Spleen (tissue), 11 donors: ENCODE measurements at regions not wholly inside any gene's neighbourhood (a gene's known extent, or its start where the extent isn't known, plus 50 kb on each side); places are given as distances from the start of the nearest gene placed in this dataset.

Experiments
- DNase-seq: peaks from one replicate; pipeline ENCODE4 v3.0.0-alpha.2; 2020
- H3K27ac ChIP-seq, 8 donors: fragments of 200-600 bp; sonication (generic) in 7 of 8; 1 replicate in 4 of 8; 2 replicates in 4 of 8; pipeline versions ENCODE4 v1.5.0 to v1.8.0; 2016 to 2021; ENCODE audit warnings: inconsistent platforms in 4 of 8, mild to moderate bottlenecking in 4 of 8, moderate library complexity in 1 of 8
- H3K27me3 ChIP-seq, 7 donors: fragments of 200-600 bp; sonication (generic) in 6 of 7; replicated peaks in 1 of 7; 1 replicate in 4 of 7; 2 replicates in 3 of 7; pipeline versions ENCODE4 v1.5.0 to v1.8.0; 2016 to 2021; ENCODE audit warnings: inconsistent platforms in 3 of 7, mild to moderate bottlenecking in 1 of 7
- H3K36me3 ChIP-seq, 6 donors: fragments of 200-600 bp; sonication (generic) in 5 of 6; 1 replicate in 4 of 6; 2 replicates in 2 of 6; pipeline versions ENCODE4 v1.5.0 to v1.8.0; 2016 to 2021; ENCODE audit warnings: inconsistent platforms in 2 of 6
- H3K4me1 ChIP-seq, 6 donors: fragments of 200-600 bp; sonication (generic) in 5 of 6; 1 replicate in 3 of 6; 2 replicates in 3 of 6; pipeline versions ENCODE4 v1.5.0 to v1.8.0; 2016 to 2021; ENCODE audit warnings: inconsistent platforms in 3 of 6
- H3K4me3 ChIP-seq, 8 donors: fragments of 200-600 bp; sonication (generic) in 7 of 8; 1 replicate in 4 of 8; 2 replicates in 4 of 8; pipeline versions ENCODE4 v1.5.0 to v1.8.0; 2016 to 2021; ENCODE audit warnings: inconsistent platforms in 4 of 8, mild to moderate bottlenecking in 4 of 8, moderate library complexity in 2 of 8
- H3K9me3 ChIP-seq, 8 donors: fragments of 200-600 bp; sonication (generic) in 7 of 8; 1 replicate in 4 of 8; 2 replicates in 4 of 8; pipeline versions ENCODE4 v1.5.0 to v1.8.0; 2016 to 2021; ENCODE audit warnings: inconsistent platforms in 4 of 8
- POLR2A ChIP-seq, 3 donors: fragments of 450-650 bp; IDR thresholded peaks; one replicate each; pipeline ENCODE4 v1.5.1; 2017; ENCODE audit warnings: antibody characterized with exemption in 3 of 3, mild to moderate bottlenecking in 1 of 3
- POLR2AphosphoS5 ChIP-seq, 3 donors: sonication (generic); formaldehyde crosslinking; IDR thresholded peaks; one replicate each; pipeline ENCODE4 v1.5.1; 2017; ENCODE audit warnings: antibody characterized with exemption in 3 of 3
- WGBS, 5 donors: extraction: QIAGEN DNeasy Blood & Tissue Kit in 3 of 5; methylation state at CpG; one replicate each; pipeline versions ENCODE4 v1.1.5 to v1.1.7; 2013 to 2018; 5-methylcytosine and 5-hydroxymethylcytosine counted together
- intact Hi-C: fragments of 100-400 bp; cut with DNase I; formaldehyde crosslinking; loops from one replicate; pipeline ENCODE4 v1.15.0; 2023; ENCODE audit warnings: low total_unique reads
- TF ChIP-seq, protein P1 (sequence below), 11 experiments: fragments of 200-600 bp in 7 of 11; fragments of 450-650 bp in 4 of 11; sonication (generic) in 4 of 11; IDR thresholded peaks in 8 of 11; conservative IDR thresholded peaks in 3 of 11; 1 replicate in 7 of 11; 2 replicates in 4 of 11; pipeline versions ENCODE4 v1.4.0 to v1.8.0; 2016 to 2021; ENCODE audit warnings: antibody characterized with exemption in 11 of 11, inconsistent platforms in 4 of 11, mild to moderate bottlenecking in 1 of 11
- donor health status: healthy with polysubstance abuse.
- donor health status: DM: no; HTN: no; CAD: no; lungs with moderate emphysema.
- donor health status: DM: no; HTN: no; CAD: no.
- donor health status: Bipolar disorder and iron deficiency.
- donor health status: healthy.
- donor health status: DM: no; HTN: no; CAD: no.
- donor health status: DM: yes; HTN: yes; CAD: no.

DNA sequence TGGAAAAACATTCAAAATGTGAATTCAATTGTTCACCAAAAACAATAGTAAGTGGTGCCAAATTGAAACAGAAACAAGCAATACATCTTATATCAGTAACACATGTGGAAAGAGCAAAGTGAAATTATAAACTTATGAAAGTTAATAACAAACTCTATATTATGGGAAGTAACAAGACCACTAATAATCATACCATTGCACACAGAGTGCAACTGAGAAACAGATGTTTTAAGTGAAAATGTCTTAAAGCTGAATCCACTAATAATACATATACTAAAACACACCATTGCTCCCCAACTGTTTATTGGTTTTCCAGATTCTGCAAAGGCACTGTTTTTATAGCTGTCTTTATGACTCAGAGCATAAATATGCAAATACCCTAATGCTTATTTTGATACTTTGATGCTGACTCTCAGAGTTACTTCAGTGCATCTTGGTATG is 292.3 kb downstream of the RFPL4B start:
- Histone ChIP-seq H3K4me3 (no peak overlapping the region), H3K27ac (no peak overlapping the region), H3K27me3 (no peaks in the 10 kb centered on the region), H3K4me1 (no peaks in the 10 kb centered on the region), H3K9me3 (no peaks in the 10 kb centered on the region), H3K36me3 (no peaks in the 10 kb centered on the region)
- intact Hi-C loops = no loop called here
- DNase-seq = no peak
- TF ChIP-seq POLR2A (IDR thresholded peaks at IDR 0.05) (no peak), POLR2AphosphoS5 (IDR thresholded peaks at IDR 0.05) (no peak)
- TF ChIP-seq, protein P1, sequence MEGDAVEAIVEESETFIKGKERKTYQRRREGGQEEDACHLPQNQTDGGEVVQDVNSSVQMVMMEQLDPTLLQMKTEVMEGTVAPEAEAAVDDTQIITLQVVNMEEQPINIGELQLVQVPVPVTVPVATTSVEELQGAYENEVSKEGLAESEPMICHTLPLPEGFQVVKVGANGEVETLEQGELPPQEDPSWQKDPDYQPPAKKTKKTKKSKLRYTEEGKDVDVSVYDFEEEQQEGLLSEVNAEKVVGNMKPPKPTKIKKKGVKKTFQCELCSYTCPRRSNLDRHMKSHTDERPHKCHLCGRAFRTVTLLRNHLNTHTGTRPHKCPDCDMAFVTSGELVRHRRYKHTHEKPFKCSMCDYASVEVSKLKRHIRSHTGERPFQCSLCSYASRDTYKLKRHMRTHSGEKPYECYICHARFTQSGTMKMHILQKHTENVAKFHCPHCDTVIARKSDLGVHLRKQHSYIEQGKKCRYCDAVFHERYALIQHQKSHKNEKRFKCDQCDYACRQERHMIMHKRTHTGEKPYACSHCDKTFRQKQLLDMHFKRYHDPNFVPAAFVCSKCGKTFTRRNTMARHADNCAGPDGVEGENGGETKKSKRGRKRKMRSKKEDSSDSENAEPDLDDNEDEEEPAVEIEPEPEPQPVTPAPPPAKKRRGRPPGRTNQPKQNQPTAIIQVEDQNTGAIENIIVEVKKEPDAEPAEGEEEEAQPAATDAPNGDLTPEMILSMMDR (IDR thresholded peaks at IDR 0.05 in 8 of 11, conservative IDR thresholded peaks at IDR 0.05 in 3 of 11) = no peak

DNA sequence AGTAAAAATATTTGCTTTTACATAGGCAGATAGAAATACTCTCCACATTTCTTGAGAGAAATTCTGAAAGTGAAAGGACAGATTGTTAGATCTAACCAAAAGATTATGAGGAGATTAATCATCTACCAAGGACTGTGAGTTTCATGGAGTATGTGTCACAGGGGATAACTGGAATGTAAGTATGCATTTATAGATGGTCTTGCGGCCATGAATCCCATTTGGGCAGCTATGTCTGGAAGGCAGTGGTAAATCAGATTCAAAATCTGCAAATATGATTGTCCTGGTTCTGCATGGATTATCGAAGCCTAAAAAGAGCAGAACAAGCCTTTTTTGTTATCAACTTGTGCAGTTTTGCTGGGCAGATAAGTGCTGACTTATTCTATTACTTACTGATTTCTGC is 293.8 kb downstream of the RFPL4B start:
- H3K4me3 ChIP-seq = no peak overlapping the region
- DNase-seq = no peak
- H3K27me3 ChIP-seq = no peaks in the 10 kb centered on the region
- no peaks in the 10 kb centered on the region for H3K36me3 ChIP-seq
- TF ChIP-seq POLR2AphosphoS5 (IDR thresholded peaks at IDR 0.05) (no peak), POLR2A (IDR thresholded peaks at IDR 0.05) (no peak)
- TF ChIP-seq, protein P1 (IDR thresholded peaks at IDR 0.05 in 8 of 11, conservative IDR thresholded peaks at IDR 0.05 in 3 of 11) = no peak
- H3K9me3 ChIP-seq = no peaks in the 10 kb centered on the region
- no peak overlapping the region for H3K27ac ChIP-seq
- 78 to 94% (median 85%) methylated on average over 2 of the region's 2 CpGs for WGBS, 5 donors
- intact Hi-C loops = no loop called here
- no peaks in the 10 kb centered on the region for H3K4me1 ChIP-seq

DNA sequence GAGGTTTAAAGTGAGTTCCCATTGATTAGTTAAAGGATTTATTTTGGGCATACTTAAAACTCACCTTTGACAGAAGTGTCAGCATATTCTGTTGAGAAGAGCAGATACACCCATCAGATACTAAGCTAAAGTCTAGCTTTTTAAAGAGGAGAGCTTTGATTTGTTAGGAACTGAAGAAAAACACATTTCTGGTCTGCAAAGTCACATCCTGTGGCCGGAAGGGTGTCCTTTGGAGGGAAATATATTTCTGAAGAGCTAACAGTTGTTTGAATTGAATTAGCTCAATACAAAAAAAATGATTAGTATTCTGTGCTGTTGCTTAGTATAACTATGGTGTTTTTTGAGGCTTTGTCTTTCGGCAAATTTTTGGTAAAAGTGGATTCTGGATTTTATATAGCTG is 302.7 kb downstream of the RFPL4B start:
- Histone ChIP-seq H3K27ac (no peak overlapping the region), H3K4me1 (no peaks in the 10 kb centered on the region), H3K9me3 (peaks cover 0 to 2% (median 0%) of the 10 kb centered on the region in 8 donors), H3K4me3 (no peak overlapping the region), H3K27me3 (peaks cover 0 to 3% (median 0%) of the 10 kb centered on the region in 7 donors), H3K36me3 (no peaks in the 10 kb centered on the region)
- intact Hi-C loops = no loop called here
- TF ChIP-seq POLR2AphosphoS5 (IDR thresholded peaks at IDR 0.05) = no peak
- TF ChIP-seq, protein P1 (IDR thresholded peaks at IDR 0.05 in 8 of 11, conservative IDR thresholded peaks at IDR 0.05 in 3 of 11) = no peak
- no peak for TF ChIP-seq POLR2A (IDR thresholded peaks at IDR 0.05)
- no peak for DNase-seq
- 14 to 33% (median 16%) methylated on average over 2 of the region's 2 CpGs for WGBS, 5 donors

DNA sequence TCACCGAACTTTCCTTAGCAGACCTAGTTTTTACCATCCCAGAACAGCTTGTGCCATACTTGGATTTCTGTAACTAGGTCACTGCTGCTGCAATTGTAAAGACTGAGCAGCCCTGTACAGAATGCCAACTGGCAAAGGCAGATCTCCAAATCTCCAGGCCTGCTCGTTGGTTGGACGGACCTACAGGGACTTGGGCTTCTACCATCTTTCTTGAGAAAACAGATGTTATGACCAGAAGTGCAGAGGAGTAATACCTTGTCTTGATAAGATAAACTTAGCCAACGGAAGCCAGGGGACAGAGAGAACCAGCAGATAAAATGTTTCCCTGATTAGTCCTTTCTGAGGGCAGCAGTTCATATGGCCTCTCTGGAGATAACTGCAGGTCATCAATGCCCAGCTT is 304.1 kb downstream of the RFPL4B start:
- WGBS, 5 donors = 80 to 91% (median 87%) methylated on average over 4 of the region's 4 CpGs

More for the DNA sequence above, 304.1 kb downstream of the RFPL4B start:
- H3K27ac ChIP-seq = no peak overlapping the region
- intact Hi-C loops = no loop called here
- peaks cover 0 to 3% (median 0%) of the 10 kb centered on the region in 7 donors for H3K27me3 ChIP-seq
- TF ChIP-seq, protein P1 (IDR thresholded peaks at IDR 0.05 in 8 of 11, conservative IDR thresholded peaks at IDR 0.05 in 3 of 11) = no peak
- TF ChIP-seq POLR2A (IDR thresholded peaks at IDR 0.05) (no peak), POLR2AphosphoS5 (IDR thresholded peaks at IDR 0.05) (no peak)
- no peaks in the 10 kb centered on the region for H3K4me1 ChIP-seq
- DNase-seq = no peak
- no peak overlapping the region for H3K4me3 ChIP-seq
- H3K9me3 ChIP-seq = peaks cover 0 to 2% (median 0%) of the 10 kb centered on the region in 8 donors
- H3K36me3 ChIP-seq = no peaks in the 10 kb centered on the region
